HG03280 (cell line): ENCODE measurements at regions not wholly inside any gene's neighbourhood (a gene's known extent, or its start where the extent isn't known, plus 50 kb on each side); places are given as distances from the start of the nearest gene placed in this dataset.

Experiments used
- ATAC-seq: cut with Tn5 transposase; IDR thresholded peaks from one replicate; pipeline ENCODE4 v1.9.1; 2021; ENCODE audit warnings: mild to moderate bottlenecking, moderate library complexity; ENCODE audit not compliant: unreplicated experiment

DNA sequence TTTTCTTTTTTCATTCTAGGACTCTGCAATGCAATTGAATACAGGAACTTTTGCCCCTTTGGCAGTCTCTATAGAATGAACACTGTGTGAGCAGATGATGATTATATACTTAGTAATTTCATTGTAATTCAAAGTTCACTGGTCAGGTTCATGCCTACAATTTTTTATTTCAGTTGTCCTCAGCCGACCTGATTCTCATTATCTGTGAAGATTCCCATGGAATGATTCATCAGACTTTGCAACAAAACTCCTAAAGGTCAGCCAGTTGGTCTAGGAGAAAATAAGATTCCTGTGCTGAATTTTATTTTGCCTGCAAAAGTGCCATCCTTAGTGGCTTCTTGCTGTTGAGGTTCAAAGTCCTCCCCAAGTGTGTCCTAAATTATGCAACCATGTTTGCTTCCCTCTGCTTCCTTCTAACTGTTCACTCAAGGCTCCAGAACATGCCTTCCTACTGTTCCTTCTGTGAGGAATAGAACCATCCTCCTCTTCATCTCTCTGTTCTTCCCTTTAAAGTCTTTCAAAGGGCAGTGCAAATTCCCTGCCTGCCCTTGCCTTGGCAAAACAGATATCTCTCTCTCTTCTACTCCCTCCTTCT, 194.2 kb upstream of the CNR1 start:
- no peak for ATAC-seq

DNA sequence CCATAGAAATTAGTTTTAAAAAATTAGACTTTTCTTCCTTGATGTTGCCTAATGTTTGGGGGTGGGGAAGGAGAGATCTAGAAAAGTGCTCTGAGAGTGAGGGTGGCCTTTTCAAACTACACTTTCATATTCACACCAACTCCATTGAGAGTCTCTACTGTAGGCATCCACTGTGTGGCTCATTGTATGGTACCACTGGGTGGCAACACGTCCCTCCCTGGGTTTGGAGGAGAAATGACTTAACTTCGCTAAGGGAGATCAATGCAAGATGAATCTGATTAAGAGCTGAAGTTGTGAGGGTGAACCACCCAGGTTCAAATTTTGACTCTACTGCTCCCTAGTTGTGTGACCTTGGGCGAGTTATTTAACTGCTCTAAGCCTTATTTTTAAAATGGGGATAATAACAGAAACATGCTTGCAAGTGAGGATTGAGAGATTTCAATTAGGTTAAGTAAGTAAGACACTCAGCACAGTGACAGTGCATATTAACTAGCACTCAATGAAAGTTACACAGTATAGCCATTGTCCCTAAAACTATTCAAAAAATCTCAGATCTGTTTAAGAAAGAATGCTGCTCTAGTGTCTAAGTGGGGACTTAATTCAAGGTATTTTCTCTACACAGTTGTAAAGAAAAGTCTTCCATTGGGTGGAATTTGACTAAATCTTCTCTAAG, 193.5 kb upstream of the CNR1 start:
- no peak for ATAC-seq

- no peak for ATAC-seq
Measured at GRCh38 chr6:88358846-88359245, 192.7 kb upstream of the CNR1 start.

DNA sequence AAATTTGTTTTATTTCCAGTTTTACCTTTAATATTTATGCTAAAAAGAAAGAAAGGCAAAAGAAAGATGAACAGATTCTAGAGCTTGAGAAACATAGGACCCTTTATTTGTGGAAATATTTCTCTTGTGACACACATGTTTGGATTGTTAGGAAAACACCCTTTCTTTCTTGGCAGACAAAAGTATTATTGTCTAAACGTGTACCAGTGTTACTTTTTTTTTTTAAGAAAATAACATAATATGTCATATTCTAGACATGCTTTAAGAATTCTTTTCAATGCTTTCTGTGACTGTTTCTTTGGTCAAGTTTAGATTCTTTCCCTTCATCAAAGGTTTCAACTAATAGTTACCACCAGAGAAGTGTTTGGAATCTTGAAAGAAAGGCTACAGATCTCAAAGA, 183.4 kb upstream of the CNR1 start:
- ATAC-seq = no peak

GRCh38 chr6:88342336-88342735, 176.2 kb upstream of the CNR1 start:
- ATAC-seq = no peak

DNA sequence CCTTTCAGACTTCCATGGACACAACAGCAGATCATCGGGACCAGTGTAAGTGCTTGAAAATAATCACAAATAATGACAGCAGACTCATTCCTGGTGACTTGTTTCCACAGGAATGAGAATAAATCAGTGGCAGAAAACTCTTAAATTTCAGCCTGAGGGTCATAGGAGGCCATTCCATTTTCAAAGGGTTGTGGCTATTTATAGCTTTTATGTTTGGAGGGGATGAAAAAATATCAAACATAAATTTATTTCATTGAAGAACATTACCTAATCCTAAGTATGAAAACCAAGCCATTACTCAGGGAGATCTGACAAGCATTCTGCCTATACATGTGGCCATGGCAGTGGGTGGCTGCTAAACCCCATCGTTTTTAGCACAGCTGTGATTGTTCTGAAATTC, 173.6 kb upstream of the CNR1 start:
- ATAC-seq = no peak

DNA sequence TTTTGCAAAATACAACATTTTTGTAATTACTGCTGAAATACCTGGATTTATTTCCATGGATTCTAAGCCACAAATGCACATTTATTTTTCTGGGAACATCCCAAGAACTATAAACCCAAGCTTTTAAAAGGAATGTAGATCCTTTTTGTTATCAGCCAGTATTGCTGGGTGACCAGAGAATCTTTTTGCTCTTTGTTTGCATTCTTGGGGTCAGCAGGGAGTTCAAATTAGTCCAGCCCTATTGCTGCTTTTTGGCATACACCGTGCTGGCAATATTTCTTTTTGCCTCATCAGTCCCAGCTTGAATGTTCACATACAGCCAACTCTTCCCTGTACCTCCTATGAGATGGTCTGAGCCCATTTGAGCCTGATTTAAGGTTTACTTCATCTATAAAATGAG, 155.2 kb upstream of the CNR1 start:
- ATAC-seq = no peak

DNA sequence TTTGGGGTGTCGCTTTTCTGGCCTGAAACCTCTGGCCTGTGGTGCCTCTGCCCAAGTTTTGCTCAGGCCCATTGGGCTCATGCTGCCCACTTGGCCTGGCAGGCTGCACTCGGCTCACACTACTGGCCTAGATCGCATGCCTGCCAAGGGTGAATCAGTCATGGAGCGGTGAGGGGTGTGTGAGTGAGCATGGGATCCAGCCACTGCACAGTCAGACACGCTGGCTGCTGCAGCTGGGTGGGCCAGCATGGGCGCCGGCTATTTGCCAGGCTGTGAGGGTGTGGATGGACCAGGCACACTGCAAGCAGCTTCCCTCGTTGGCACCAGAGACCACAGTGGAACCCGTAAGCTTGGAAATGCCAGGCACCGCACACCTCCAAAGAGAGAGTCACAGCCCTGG, 145.4 kb upstream of the CNR1 start:
- ATAC-seq = no peak

- no peak for ATAC-seq
Measured at GRCh38 chr6:88304520-88304919, 138.4 kb upstream of the CNR1 start.

GRCh38 chr6:88302769-88303225, 136.7 kb upstream of the CNR1 start:
- no peak for ATAC-seq

GRCh38 chr6:88301888-88302768, 136.0 kb upstream of the CNR1 start:
- no peak for ATAC-seq

GRCh38 chr6:88301256-88301655, 135.1 kb upstream of the CNR1 start:
- ATAC-seq = no peak

- ATAC-seq = no peak
Measured at GRCh38 chr6:88298066-88298845, 132.1 kb upstream of the CNR1 start.

DNA sequence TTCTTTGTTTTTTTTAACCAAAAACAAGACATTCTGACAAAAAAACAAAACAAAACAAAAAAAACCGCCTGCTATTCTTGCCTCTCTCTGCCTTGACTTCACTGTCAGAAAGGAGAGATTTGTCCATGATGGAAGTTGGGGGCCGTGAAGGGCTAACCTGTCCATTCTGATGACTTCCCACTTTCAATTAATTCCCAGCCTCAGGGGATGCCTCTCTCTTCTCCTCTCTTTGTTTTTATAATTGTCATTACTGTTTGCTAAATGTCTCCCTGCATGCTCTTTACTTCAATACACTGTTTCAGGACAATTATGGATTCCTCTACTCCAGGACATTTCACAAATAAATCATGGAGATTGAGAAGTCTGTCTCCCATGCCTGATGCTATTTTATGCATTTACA, 130.5 kb upstream of the CNR1 start:
- no peak for ATAC-seq

- ATAC-seq = no peak
Measured at GRCh38 chr6:88295663-88296062, 129.5 kb upstream of the CNR1 start.

- no peak for ATAC-seq
Measured at GRCh38 chr6:88294702-88295101, 128.6 kb upstream of the CNR1 start.

DNA sequence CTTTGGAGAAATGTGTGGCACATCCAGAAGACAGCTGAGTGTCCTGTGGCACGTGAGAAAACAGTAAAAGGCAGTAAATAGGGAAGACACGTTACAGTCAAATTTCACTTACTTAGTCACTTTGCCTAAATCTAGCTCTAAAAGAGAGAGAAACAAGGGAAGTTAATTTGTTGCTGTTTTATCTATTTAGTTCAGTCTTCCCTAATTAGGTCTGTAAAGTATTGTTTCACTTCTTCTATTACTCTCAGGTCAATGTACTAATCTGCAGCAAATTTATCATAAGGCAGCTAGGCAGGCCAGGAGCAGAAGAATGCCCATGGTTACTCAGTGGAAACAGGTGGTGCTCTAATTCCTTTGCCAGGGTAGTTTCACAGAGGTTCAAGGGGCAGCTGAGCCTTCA, 124.3 kb upstream of the CNR1 start:
- ATAC-seq = no peak

DNA sequence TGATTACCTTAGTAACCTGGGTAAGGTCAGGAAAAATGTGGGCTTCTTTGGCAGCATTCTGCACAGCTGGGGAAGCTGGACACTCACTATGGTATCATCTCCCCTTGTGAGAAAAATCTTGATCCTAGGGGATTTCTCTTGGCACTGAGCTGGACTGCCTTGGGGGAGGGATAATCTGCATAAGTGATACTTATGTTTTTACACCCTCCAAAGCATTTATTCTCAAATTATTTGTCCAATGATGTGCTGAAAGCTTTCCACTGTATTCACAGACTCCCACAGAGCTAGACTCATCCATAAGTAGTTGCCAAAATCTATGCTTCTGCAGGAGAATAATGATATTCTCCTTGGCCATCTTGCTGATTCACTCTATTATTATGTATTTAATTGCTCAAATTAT, 121.5 kb upstream of the CNR1 start:
- ATAC-seq = no peak

DNA sequence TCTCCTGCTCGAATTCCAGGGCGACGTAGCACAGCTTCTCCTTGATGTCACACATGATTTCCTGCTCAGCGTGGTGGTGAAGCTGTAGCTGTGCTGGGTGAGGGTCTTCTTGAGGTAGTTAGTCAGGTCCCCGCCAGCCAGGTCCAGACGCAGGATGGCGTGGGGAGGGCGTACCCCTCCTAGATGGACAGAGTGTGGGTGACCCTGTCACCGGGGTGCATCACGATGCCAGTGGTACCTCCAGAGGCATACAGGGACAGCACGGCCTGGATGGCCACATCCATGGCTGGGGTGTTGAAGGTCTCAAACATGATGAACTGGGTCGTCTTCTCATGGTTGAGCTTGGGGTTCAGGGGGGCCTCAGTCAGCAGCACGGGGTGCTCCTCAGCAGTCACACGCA, 110.2 kb upstream of the CNR1 start:
- no peak for ATAC-seq

DNA sequence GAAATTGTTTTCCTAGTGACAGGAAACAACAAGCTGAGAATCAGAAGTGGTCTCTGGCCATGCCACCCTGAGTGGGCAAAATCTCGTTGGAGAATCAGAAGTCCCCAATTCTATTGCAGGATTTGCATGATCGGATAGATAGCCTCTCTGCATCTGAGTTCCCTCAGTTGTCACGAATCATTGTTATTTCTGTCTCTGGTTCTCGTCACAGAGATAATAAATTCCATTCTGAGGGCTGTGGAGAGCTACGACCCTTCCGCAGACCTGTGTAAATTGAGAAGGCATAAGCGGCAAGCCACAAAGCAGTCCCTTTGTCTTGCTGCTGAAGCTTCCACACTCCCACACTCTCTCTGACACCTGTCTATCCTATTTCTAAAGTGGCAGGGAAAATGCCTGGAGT, 102.4 kb upstream of the CNR1 start:
- ATAC-seq = no peak

- no peak for ATAC-seq
Measured at GRCh38 chr6:88266126-88266525, 100.0 kb upstream of the CNR1 start.
